Activated naive CD8-positive, alpha-beta T cell treated with anti-CD3 and anti-CD28 coated beads for 36 hours (primary cell): ENCODE measurements at regions not wholly inside any gene's neighbourhood (a gene's known extent, or its start where the extent isn't known, plus 50 kb on each side); places are given as distances from the start of the nearest gene placed in this dataset.

ENCODE experiments used
- DNase-seq: peaks from one replicate; pipeline ENCODE4 v3.0.0; 2021
- H3K27ac Mint-ChIP-seq: one replicate; pipeline ENCODE4 v1.8.0; 2022; ENCODE audit warnings: mild to moderate bottlenecking, moderate library complexity, mixed read lengths
- H3K27me3 Mint-ChIP-seq: one replicate; pipeline ENCODE4 v1.8.0; 2022; ENCODE audit warnings: mild to moderate bottlenecking, mixed read lengths
- H3K36me3 Mint-ChIP-seq: one replicate; pipeline ENCODE4 v1.8.0; 2021; ENCODE audit warnings: mild to moderate bottlenecking, mixed read lengths
- H3K4me1 Mint-ChIP-seq: one replicate; pipeline ENCODE4 v1.8.0; 2021; ENCODE audit warnings: mixed read lengths
- H3K4me3 Mint-ChIP-seq: one replicate; pipeline ENCODE4 v1.8.0; 2022; ENCODE audit warnings: mild to moderate bottlenecking, moderate library complexity, mixed read lengths
- H3K9me3 Mint-ChIP-seq: one replicate; pipeline ENCODE4 v1.8.0; 2022; ENCODE audit warnings: mixed read lengths

- Mint-ChIP-seq H3K9me3 (no peaks in the 10 kb centered on the region), H3K27ac (no peak overlapping the region), H3K4me1 (no peaks in the 10 kb centered on the region), H3K27me3 (no peaks in the 10 kb centered on the region), H3K4me3 (no peak overlapping the region), H3K36me3 (no peaks in the 10 kb centered on the region)
- DNase-seq = no peak
These were observed 89.6 kb downstream of the DDX1 start for GRCh38 chr2:15681089-15681885.

DNA sequence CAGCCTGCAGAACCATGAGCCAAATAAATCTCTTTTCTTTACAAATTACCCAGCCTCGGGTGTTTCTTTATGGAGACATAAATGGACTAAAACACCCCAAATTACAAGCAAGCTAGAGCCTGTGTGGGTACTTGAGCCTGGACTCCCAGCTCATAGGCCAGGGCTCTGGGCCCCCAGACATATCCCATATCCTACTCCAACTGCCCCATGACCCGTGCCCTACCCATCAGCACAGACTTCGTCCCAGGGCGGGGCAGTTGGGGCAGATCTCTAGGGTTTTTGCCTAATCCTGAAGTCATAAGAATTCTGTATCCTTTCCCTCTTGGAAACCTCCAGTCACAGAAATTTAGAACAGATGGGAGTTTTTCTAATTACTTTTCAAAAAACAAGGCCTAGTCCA is 90.7 kb downstream of the DDX1 start:
- Mint-ChIP-seq H3K27ac (no peak overlapping the region), H3K36me3 (no peaks in the 10 kb centered on the region), H3K27me3 (no peaks in the 10 kb centered on the region), H3K4me1 (no peaks in the 10 kb centered on the region), H3K9me3 (no peaks in the 10 kb centered on the region), H3K4me3 (no peak overlapping the region)
- no peak for DNase-seq

DNA sequence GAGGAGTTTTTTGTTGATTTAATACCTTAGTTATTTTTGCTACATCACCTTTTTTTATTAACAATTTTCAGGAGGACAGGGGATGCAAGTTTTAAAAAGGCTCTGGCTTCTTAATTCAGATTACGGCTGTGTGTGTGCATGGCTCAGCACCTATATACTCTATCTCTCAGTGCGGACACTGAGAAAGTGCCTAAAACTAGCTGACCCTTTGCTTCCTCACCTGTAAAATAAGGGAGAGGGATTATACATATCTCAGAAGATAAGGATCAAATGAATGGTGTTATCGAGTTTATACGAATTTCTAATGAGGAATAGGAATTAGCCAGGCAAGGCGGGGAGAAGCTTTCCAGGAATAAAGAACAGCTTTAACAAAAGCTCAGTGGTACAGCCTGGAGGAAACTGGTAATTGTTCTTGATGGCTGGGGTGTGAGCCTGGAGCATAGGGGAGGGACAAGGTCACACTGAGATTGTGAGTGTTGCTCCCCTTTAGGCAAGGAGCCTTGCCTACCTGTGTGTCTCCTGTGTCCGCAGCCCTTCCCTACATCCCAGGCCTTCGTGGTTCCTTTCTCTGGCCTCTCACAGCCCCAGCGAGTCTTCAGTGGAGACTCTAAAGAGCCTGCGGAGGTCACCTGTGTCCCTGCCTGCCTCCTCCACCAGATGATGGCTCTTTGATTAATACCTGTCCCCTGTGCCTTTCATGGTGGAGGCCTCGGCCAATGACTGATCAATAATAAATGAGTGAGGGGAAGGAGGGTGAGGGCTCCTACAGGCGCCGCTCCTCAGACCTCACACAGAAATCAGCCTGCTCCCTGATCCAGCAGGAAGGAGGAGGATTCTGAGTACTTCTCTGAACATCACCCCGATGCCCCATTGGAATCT is 92.7 kb downstream of the DDX1 start:
- no peaks in the 10 kb centered on the region for H3K4me1 Mint-ChIP-seq
- DNase-seq = no peak
- H3K4me3 Mint-ChIP-seq = no peak overlapping the region
- H3K27me3 Mint-ChIP-seq = peaks cover 1% of the 10 kb centered on the region
- no peaks in the 10 kb centered on the region for H3K36me3 Mint-ChIP-seq
- no peak overlapping the region for H3K27ac Mint-ChIP-seq
- no peaks in the 10 kb centered on the region for H3K9me3 Mint-ChIP-seq

GRCh38 chr2:15685143-15685542 is 93.5 kb downstream of the DDX1 start:
- Mint-ChIP-seq H3K4me3 (no peak overlapping the region), H3K27ac (no peak overlapping the region), H3K27me3 (peaks cover 8% of the 10 kb centered on the region), H3K4me1 (no peaks in the 10 kb centered on the region), H3K9me3 (no peaks in the 10 kb centered on the region), H3K36me3 (no peaks in the 10 kb centered on the region)
- DNase-seq = no peak

GRCh38 chr2:15686643-15687042 is 95.0 kb downstream of the DDX1 start:
- Mint-ChIP-seq H3K9me3 (no peaks in the 10 kb centered on the region), H3K36me3 (no peaks in the 10 kb centered on the region), H3K27ac (no peak overlapping the region), H3K27me3 (peaks cover 8% of the 10 kb centered on the region), H3K4me3 (no peak overlapping the region), H3K4me1 (no peaks in the 10 kb centered on the region)
- DNase-seq = no peak

GRCh38 chr2:15687243-15687642 is 95.6 kb downstream of the DDX1 start:
- no peak for DNase-seq
- Mint-ChIP-seq H3K27me3 (peaks cover 8% of the 10 kb centered on the region), H3K4me1 (no peaks in the 10 kb centered on the region), H3K9me3 (no peaks in the 10 kb centered on the region), H3K36me3 (no peaks in the 10 kb centered on the region), H3K4me3 (no peak overlapping the region), H3K27ac (no peak overlapping the region)

DNA sequence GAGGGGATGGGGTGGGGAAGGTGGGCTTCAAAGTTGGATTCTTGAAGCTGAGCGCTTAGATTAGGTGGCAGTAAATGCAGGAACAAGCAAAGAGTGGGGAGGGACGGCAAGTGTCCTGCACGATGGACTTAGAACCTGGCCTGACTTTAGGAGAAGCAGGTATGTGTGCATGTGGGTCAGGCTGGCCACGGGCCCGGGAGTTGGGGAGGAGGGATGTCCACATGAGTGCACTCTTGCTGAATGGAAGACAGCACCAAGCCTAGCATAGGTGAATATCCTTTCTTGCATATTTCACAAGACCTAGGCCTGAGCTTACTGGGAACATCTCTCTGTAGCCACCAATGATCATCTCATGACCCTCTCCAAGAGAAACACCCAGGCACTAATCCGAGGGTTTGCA is 96.1 kb downstream of the DDX1 start:
- Mint-ChIP-seq H3K36me3 (no peaks in the 10 kb centered on the region), H3K27ac (no peak overlapping the region), H3K27me3 (peaks cover 8% of the 10 kb centered on the region), H3K4me1 (no peaks in the 10 kb centered on the region), H3K9me3 (no peaks in the 10 kb centered on the region), H3K4me3 (no peak overlapping the region)
- no peak for DNase-seq

- Mint-ChIP-seq H3K4me3 (no peak overlapping the region), H3K36me3 (no peaks in the 10 kb centered on the region), H3K27me3 (peaks cover 8% of the 10 kb centered on the region), H3K9me3 (no peaks in the 10 kb centered on the region), H3K27ac (no peak overlapping the region), H3K4me1 (no peaks in the 10 kb centered on the region)
- no peak for DNase-seq
These were observed 97.4 kb downstream of the DDX1 start for GRCh38 chr2:15688924-15689568.

- H3K27me3 Mint-ChIP-seq = peaks cover 8% of the 10 kb centered on the region
- no peaks in the 10 kb centered on the region for H3K36me3 Mint-ChIP-seq
- H3K4me1 Mint-ChIP-seq = no peaks in the 10 kb centered on the region
- DNase-seq = no peak
- no peak overlapping the region for H3K27ac Mint-ChIP-seq
- H3K4me3 Mint-ChIP-seq = no peak overlapping the region
- H3K9me3 Mint-ChIP-seq = no peaks in the 10 kb centered on the region
These were observed 98.0 kb downstream of the DDX1 start for GRCh38 chr2:15689654-15690053.

DNA sequence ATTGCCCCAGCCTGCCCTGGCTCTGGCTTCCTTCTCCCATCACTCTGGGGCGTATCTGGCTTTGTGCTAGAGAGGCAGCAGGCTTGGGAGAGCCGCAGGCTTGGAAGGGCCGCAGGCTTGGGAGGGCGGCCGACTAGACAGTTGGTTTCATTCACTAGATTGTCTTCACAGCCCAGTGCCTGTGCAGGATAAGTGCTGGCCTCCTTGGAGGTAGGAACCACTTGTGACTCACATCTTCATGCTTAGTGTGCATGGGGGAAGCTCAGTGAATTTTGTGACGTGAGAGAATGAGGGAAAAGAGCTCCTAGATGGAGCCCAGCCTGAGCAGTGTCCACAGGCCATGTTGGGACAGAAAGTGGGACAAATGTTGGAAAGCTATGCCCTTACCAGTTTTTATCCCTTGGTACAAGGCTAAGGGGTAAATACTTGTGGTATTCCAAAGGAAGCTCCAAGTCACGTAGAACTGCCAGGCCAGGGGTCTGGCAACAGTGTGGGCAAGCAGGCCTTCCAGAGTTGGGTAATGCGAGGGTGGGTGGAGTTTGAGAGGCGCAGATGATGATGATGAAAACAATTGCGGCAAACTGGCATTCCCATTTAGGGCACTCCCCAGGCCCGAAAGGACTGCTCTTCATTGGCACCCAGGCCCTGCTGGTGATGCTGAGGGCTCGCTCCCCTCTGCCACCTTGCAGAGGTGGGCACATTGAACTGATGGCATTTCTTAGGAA is 100.1 kb downstream of the DDX1 start:
- H3K4me1 Mint-ChIP-seq = no peaks in the 10 kb centered on the region
- H3K27me3 Mint-ChIP-seq = peaks cover 8% of the 10 kb centered on the region
- no peak overlapping the region for H3K4me3 Mint-ChIP-seq
- no peaks in the 10 kb centered on the region for H3K9me3 Mint-ChIP-seq
- no peaks in the 10 kb centered on the region for H3K36me3 Mint-ChIP-seq
- no peak for DNase-seq
- no peak overlapping the region for H3K27ac Mint-ChIP-seq

DNA sequence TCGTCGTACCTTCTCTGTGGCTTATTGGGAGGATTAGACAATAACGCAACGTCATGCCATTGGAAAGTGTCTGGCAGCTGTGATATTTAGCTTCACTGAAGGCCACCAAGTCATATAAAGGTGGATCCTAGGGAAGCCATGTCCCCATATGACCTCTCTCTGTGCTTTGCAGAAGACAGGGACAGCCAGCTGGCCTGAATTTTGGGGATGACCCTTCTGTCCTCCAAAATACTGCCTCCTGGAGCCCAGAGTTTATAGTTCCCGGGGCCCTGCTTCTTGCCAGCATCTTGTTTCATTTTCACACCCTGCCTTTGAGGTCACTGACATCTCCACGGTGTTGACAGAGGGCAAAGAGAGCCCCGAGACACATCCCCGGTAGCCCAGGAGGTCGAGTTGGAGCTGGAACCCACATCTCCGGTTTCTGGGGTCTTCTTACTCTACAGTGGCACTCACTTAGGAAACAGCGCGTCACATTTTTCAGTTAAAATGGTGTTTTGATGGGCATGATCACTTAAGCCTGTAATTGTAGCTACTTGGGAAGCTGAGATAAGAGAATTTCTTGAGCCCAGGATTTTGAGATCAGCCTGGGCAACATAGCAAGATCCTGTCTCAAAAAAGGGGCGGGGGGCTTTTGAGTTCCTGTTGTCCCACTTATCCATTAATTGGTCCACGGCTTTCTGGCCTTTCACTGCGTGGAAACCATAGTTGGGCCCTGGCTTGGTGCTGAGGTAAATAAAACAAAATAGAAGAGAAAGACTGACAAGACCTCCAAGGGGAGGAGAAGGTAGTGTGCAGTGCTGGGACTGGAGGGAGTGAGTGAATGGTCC is 101.1 kb downstream of the DDX1 start:
- Mint-ChIP-seq H3K4me3 (no peak overlapping the region), H3K9me3 (no peaks in the 10 kb centered on the region), H3K27me3 (peaks cover 8% of the 10 kb centered on the region), H3K27ac (no peak overlapping the region), H3K36me3 (no peaks in the 10 kb centered on the region), H3K4me1 (no peaks in the 10 kb centered on the region)
- no peak for DNase-seq

GRCh38 chr2:15693382-15693781 is 101.7 kb downstream of the DDX1 start:
- H3K4me1 Mint-ChIP-seq = no peaks in the 10 kb centered on the region
- H3K9me3 Mint-ChIP-seq = no peaks in the 10 kb centered on the region

DNA sequence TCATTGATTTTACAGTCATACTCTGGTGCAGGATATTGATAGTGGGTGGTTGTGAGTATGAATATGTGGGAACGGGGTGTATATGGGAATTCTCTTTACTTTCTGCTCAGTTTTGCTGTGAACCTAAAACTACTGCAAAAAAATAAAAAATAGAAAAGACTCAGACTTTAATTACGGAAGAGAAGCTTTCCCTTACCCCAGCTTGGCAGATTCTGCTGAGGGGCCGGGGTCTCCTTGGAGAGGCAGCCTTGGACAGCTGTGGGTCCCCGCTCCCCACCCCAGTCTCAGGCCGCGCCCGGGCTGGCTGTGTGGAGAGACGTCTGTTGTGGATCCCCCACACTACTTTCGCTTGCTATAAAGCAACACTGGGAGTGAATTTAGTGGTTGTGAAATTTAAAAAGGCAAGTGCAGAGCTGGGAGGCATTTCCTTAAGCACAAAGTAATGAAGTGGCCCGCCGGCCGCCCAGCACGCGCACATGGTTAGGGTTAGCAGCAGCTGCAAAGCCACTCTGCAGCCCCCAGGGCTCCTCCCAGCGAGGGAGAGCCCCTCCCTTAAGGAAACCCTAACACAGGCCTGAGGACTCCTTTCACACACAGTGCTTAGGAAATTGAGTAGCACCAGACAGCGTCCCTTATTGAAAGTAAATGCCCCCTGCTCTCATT is 102.4 kb downstream of the DDX1 start:
- no peak for DNase-seq
- no peaks in the 10 kb centered on the region for H3K9me3 Mint-ChIP-seq
- peaks cover 8% of the 10 kb centered on the region for H3K27me3 Mint-ChIP-seq
- no peaks in the 10 kb centered on the region for H3K36me3 Mint-ChIP-seq
- H3K4me3 Mint-ChIP-seq = no peak overlapping the region
- H3K4me1 Mint-ChIP-seq = no peaks in the 10 kb centered on the region
- no peak overlapping the region for H3K27ac Mint-ChIP-seq

More at GRCh38 chr2:15693382-15693781, 101.7 kb downstream of the DDX1 start:
- DNase-seq = no peak
- no peaks in the 10 kb centered on the region for H3K36me3 Mint-ChIP-seq
- H3K27ac Mint-ChIP-seq = no peak overlapping the region
- no peak overlapping the region for H3K4me3 Mint-ChIP-seq
- peaks cover 8% of the 10 kb centered on the region for H3K27me3 Mint-ChIP-seq

DNA sequence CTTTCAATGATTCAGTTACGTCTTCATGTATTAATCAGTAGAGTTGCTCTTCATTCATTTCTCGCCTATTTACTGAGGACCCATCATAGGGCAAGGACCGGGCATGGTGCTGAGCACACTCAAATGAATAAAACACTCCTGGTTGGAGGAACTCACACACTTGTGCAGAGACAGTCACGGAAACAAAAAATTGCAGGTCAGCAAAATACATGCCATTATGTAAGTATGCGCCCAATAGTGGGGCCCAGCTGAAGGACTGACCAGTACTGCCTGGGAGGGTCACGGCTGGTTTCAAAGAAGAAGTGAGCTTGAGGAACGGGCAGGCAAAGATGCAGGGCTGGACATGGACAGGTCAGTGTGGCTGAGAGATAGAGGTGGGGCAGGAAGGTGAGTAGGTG is 102.9 kb downstream of the DDX1 start:
- H3K9me3 Mint-ChIP-seq = no peaks in the 10 kb centered on the region
- no peaks in the 10 kb centered on the region for H3K4me1 Mint-ChIP-seq
- DNase-seq = no peak
- H3K27me3 Mint-ChIP-seq = peaks cover 4% of the 10 kb centered on the region
- no peak overlapping the region for H3K4me3 Mint-ChIP-seq
- H3K36me3 Mint-ChIP-seq = no peaks in the 10 kb centered on the region
- H3K27ac Mint-ChIP-seq = no peak overlapping the region
